ENCODE measurements at regions not wholly inside any gene's neighbourhood (a gene's known extent, or its start where the extent isn't known, plus 50 kb on each side); places are given as distances from the start of the nearest gene placed in this dataset.

- Histone ChIP-seq H3K9me3 (no peaks in the 10 kb centered on the region), H3K4me1 (no peaks in the 10 kb centered on the region), H3K4me3 (no peak overlapping the region), H3K36me3 (no peaks in the 10 kb centered on the region), H3K27me3 (no peaks in the 10 kb centered on the region), H3K27ac (no peak overlapping the region)
- DNase-seq (ENCODE audit: low spot score in 2 of 2) = no peak
- intact Hi-C loops (cut with DNase I) = no loop called here
- no peak for TF ChIP-seq CTCF (IDR thresholded peaks at IDR 0.05)
Observed at GRCh38 chr16:35631261-35631945, 2172.0 kb downstream of the TP53TG3F start.

GRCh38 chr16:35636480-35637230 is 2177.2 kb downstream of the TP53TG3F start:
- Histone ChIP-seq H3K9me3 (no peaks in the 10 kb centered on the region), H3K27me3 (no peaks in the 10 kb centered on the region), H3K4me1 (no peaks in the 10 kb centered on the region), H3K4me3 (no peak overlapping the region), H3K36me3 (no peaks in the 10 kb centered on the region), H3K27ac (no peak overlapping the region)
- TF ChIP-seq CTCF (IDR thresholded peaks at IDR 0.05) = no peak
- intact Hi-C loops (cut with DNase I) = no loop called here
- DNase-seq (ENCODE audit: low spot score in 2 of 2) = no peak

- intact Hi-C loops (cut with DNase I) = no loop called here
- no peak for TF ChIP-seq CTCF (IDR thresholded peaks at IDR 0.05)
Observed at GRCh38 chr16:35637683-35638082, 2178.3 kb downstream of the TP53TG3F start.

GRCh38 chr16:35639233-35640205 is 2180.1 kb downstream of the TP53TG3F start:
- H3K4me3 ChIP-seq = no peak overlapping the region
- H3K9me3 ChIP-seq = no peaks in the 10 kb centered on the region
- no peaks in the 10 kb centered on the region for H3K36me3 ChIP-seq
- no peak overlapping the region for H3K27ac ChIP-seq
- DNase-seq (ENCODE audit: low spot score in 2 of 2) = no peak
- no peak for TF ChIP-seq CTCF (IDR thresholded peaks at IDR 0.05)
- no peaks in the 10 kb centered on the region for H3K4me1 ChIP-seq
- H3K27me3 ChIP-seq = no peaks in the 10 kb centered on the region
- intact Hi-C loops (cut with DNase I) = no loop called here

More at GRCh38 chr16:35637683-35638082, 2178.3 kb downstream of the TP53TG3F start:
- DNase-seq (ENCODE audit: low spot score in 2 of 2) = no peak
- H3K27ac ChIP-seq = no peak overlapping the region
- no peak overlapping the region for H3K4me3 ChIP-seq
- H3K9me3 ChIP-seq = no peaks in the 10 kb centered on the region
- no peaks in the 10 kb centered on the region for H3K27me3 ChIP-seq
- H3K36me3 ChIP-seq = no peaks in the 10 kb centered on the region
- no peaks in the 10 kb centered on the region for H3K4me1 ChIP-seq

GRCh38 chr16:35642322-35642835 is 2183.0 kb downstream of the TP53TG3F start:
- no peak overlapping the region for H3K4me3 ChIP-seq
- no peaks in the 10 kb centered on the region for H3K27me3 ChIP-seq
- no peak for TF ChIP-seq CTCF (IDR thresholded peaks at IDR 0.05)
- no peak for DNase-seq (ENCODE audit: low spot score in 2 of 2)
- no peaks in the 10 kb centered on the region for H3K36me3 ChIP-seq
- no peaks in the 10 kb centered on the region for H3K9me3 ChIP-seq
- intact Hi-C loops (cut with DNase I) = no loop called here
- H3K27ac ChIP-seq = no peak overlapping the region
- H3K4me1 ChIP-seq = no peaks in the 10 kb centered on the region
